T-helper 2 cell (primary cell): ENCODE measurements at regions not wholly inside any gene's neighbourhood (a gene's known extent, or its start where the extent isn't known, plus 50 kb on each side); places are given as distances from the start of the nearest gene placed in this dataset.

Experiments used
- DNase-seq, 5 experiments: peaks; one replicate each; pipeline versions ENCODE4 v3.0.0 to v3.0.0-alpha.2; 2012 to 2022

- no peak for DNase-seq
Observed at GRCh38 chr11:92881940-92882450, 87.5 kb upstream of the MTNR1B start.

DNA sequence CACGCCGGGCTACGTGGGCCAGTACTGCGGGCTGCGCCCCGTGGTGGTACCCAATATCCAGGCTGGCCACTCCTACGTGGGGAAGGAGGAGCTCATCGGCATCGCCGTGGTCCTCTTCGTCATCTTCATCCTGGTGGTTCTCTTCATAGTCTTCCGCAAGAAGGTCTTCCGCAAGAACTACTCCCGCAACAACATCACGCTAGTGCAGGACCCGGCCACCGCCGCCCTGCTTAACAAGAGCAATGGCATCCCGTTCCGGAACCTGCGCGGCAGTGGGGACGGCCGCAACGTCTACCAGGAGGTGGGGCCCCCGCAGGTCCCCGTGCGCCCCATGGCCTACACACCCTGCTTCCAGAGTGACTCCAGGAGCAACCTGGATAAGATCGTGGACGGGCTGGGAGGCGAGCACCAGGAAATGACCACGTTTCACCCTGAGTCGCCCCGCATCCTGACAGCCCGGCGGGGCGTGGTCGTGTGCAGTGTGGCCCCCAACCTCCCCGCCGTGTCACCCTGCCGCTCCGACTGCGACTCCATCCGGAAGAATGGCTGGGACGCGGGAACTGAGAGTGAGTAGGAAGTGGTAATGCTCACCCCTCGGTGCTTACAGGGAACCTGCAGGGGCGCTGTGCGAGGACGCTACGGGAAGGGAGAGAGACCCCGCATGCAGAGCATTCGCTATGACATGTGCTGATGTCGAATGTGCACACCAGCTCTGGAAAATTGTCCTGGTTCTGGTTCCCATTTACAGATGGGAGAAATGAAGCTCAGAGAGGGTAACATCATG lies 86.4 kb upstream of the MTNR1B start:
- DNase-seq, result no peak

- no peak for DNase-seq
Observed at GRCh38 chr11:92885600-92885999, 83.9 kb upstream of the MTNR1B start.

- DNase-seq, result peak in 1 of 5 experiments; percentile 34
Observed at GRCh38 chr11:92886243-92886905, 83.1 kb upstream of the MTNR1B start.

DNA sequence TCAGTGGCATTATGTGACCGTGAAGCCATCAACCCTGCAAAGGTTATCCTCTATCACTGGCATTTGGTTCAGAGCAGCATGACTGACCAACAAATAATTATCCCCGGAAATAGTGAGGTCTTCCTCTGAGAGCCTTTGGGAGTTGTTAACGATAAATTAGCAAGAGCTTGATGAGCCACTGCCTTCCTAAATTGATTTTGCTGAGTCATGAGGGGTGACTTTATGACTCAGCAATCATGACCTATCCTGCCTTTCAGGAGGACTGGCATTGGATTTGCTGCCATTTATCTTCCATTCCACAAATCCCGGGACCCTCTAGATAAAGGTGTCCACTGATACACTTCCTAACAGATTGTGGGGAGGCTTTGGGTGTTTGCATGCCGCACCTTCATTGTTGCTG lies 80.8 kb upstream of the MTNR1B start:
- DNase-seq, result no peak

DNA sequence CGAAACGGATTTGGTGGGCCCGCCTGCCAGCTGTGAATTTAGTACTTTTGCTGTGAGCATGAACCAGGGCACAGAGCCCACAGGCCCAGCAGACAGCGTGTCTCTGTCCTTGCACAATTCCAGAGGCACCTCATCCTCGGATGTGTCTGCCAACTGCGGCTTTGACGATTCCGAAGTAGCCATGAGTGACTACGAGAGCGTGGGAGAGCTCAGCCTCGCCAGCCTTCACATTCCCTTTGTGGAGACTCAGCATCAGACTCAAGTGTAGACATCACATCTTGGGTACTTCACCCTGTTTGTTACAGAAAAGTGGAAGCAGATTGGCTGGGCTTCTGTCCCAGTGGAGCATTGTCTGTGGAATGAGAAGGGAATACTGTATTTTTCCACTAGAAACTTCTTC lies 78.6 kb upstream of the MTNR1B start:
- DNase-seq, result no peak

GRCh38 chr11:92892802-92893684 lies 76.4 kb upstream of the MTNR1B start:
- DNase-seq, result no peak

- DNase-seq, result no peak
Observed at GRCh38 chr11:92894197-92894596, 75.3 kb upstream of the MTNR1B start.

GRCh38 chr11:92897487-92897886 lies 72.0 kb upstream of the MTNR1B start:
- DNase-seq, result no peak

DNA sequence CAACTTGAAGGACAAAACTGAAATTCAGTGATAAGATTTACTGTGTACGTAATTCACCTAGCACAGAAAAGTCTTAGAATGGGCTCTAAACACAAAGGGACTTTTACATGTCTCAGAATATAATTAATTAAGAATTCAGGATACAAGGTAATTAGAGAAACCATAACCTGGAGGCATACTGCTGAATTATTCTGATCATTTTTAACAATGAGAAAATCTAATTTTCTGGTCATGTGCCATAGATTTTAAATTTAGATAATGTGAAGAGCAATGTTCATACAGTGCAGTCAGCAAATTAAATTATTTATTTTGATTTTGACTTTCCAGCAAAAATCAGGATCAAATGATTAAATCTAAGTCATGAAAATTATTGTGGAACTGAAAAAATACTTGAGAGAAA lies 67.0 kb upstream of the MTNR1B start:
- no peak for DNase-seq

DNA sequence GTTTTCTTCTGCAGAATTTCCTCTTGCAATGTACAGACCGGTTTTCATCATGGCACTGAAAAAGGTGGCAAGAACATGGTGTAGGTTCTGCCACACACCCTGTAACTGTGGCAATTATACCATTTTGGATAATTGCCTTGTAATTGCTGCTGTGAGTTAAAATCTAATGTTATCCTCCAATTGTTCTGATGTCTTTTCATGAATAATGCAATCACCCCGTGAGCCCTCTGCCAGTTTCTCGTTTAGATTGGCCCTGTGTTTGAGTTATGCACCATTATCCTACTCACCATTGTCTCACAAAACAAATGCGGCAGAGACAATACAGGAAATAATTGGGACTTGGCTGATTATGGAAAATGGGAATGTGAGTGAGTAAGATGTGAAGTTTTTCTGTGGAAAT lies 61.8 kb upstream of the MTNR1B start:
- no peak for DNase-seq

- DNase-seq, result no peak
Observed at GRCh38 chr11:92909214-92909613, 60.2 kb upstream of the MTNR1B start.

DNA sequence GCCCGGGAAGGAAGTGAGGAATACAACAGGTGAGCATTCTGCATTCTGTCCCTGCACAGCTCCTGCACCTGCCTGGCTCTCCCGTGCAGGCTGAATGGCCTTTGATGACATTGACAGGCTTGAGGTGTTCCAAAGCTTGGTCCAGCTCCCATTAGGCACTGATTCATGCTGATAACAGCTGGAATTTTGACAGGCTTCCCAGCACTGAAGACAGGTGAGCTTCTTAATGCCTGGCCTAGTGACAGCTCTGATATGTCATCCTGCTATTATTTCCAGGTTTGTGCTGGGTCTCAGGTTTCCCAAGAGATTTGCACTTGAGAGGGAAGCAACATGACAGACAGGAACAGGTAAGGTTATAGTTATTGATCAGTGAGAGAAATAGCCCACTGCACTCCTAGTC lies 58.0 kb upstream of the MTNR1B start:
- DNase-seq, result no peak

DNA sequence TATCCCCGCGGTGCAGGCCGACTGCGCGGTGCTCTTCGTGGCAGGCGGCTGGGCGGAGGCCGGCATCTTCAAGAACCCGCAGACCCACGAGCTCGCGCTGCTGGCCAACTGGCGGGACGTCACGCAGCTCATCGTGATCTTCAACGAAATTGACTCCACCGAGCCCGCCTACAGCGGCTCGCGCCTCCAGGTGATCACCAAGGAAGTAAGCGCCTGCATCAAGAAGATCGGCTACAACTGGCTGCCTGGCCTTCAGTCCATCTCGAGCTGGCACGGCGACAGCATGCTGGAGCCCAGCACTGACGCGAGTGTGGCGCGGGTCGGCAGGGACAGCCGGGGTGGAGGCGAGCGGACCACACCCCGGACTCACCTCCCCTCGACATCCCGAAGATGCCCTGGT lies 53.9 kb upstream of the MTNR1B start:
- DNase-seq, result no peak

GRCh38 chr11:92916299-92916698 lies 53.2 kb upstream of the MTNR1B start:
- no peak for DNase-seq

GRCh38 chr11:92917927-92918326 lies 51.5 kb upstream of the MTNR1B start:
- DNase-seq, result no peak

- DNase-seq, result no peak
Observed at GRCh38 chr11:92919048-92919447, 50.4 kb upstream of the MTNR1B start.
